IgD-negative memory B cell (primary cell): ENCODE measurements at regions not wholly inside any gene's neighbourhood (a gene's known extent, or its start where the extent isn't known, plus 50 kb on each side); places are given as distances from the start of the nearest gene placed in this dataset.
"Not testable (repeated sequence)": the region's sequence is repeated elsewhere in the genome, so short reads cannot be mapped to it uniquely, and the experiment has no call there.

ENCODE experiments used
- H3K27ac Mint-ChIP-seq, 3 donors: one replicate each; pipeline ENCODE4 v1.8.0; 2020 to 2022; ENCODE audit warnings: mild to moderate bottlenecking in 3 of 3, mixed read lengths in 3 of 3, moderate library complexity in 1 of 3
- H3K27me3 Mint-ChIP-seq: one replicate; pipeline ENCODE4 v1.8.0; 2021; ENCODE audit warnings: mixed read lengths
- H3K36me3 Mint-ChIP-seq: one replicate; pipeline ENCODE4 v1.8.0; 2020; ENCODE audit warnings: mild to moderate bottlenecking, mixed read lengths
- H3K4me1 Mint-ChIP-seq, 3 donors: one replicate each; pipeline ENCODE4 v1.8.0; 2020 to 2022; ENCODE audit warnings: mixed read lengths in 3 of 3, mild to moderate bottlenecking in 1 of 3
- H3K4me3 Mint-ChIP-seq, 4 donors: one replicate each; pipeline ENCODE4 v1.8.0; 2020 to 2022; ENCODE audit warnings: mild to moderate bottlenecking in 4 of 4, mixed read lengths in 4 of 4, moderate library complexity in 3 of 4
- H3K9me3 Mint-ChIP-seq, 3 donors: one replicate each; pipeline ENCODE4 v1.8.0; 2020 to 2021; ENCODE audit warnings: mixed read lengths in 3 of 3, mild to moderate bottlenecking in 1 of 3

DNA sequence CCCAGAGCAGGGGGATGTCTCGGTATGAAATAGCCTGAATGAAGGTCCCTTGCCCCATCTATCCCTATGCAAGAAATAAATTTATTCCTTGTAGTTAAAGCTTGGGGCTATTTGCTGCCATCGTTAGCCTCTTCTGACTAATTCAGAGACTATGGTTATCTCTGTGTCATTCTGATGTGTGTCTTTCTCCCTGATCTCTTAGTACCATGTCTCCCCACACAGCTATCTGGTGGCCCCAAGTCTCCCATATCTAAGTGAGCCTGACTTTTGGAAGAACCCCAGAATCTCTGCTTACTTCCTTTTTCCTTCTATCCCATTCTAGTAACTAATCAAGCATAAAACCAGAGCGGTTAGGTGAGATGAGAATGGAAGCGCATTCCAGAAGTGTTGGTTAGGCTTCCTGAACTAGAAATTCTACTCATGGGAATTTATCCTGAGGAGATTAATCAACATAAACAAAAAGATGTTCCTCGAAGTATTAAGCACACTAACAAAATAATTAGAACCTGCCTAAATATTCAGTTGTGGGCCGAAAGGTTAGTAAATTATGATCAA lies 71.4 kb upstream of the BMAL1 start:
- Mint-ChIP-seq H3K9me3 (no peaks in the 10 kb centered on the region), H3K36me3 (peaks cover 2% of the 10 kb centered on the region), H3K27me3 (peaks cover 12% of the 10 kb centered on the region), H3K27ac (peak overlapping the region in 1 of 3 donors; percentile 41), H3K4me1 (peaks cover 1 to 12% (median 6%) of the 10 kb centered on the region in 3 donors), H3K4me3 (no peak overlapping the region)

DNA sequence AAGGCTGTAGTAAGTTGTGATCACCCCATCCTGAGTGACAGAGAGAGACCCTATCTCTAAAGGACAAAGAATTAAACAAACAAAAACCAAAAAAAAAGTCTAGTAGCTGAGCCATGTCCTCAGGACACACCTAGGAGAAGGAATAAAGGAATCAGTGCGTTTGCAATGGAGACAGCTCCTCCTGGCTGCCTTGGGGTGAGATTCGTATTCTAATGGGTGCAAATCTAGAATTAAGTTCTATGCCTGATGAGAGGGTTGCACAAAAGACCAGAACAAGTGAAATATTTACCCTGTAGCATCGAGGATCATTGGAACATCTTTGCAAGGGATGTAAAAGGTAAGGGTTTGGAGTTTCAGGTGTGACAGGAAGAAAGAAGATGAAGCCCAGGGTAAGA lies 70.3 kb upstream of the BMAL1 start:
- Mint-ChIP-seq H3K36me3 (no peaks in the 10 kb centered on the region), H3K9me3 (no peaks in the 10 kb centered on the region), H3K27me3 (peaks cover 12% of the 10 kb centered on the region), H3K4me3 (peak overlapping the region in 2 of 4 donors; percentile 12 to 23), H3K27ac (no peak overlapping the region), H3K4me1 (peaks cover 1 to 12% (median 6%) of the 10 kb centered on the region in 3 donors)

DNA sequence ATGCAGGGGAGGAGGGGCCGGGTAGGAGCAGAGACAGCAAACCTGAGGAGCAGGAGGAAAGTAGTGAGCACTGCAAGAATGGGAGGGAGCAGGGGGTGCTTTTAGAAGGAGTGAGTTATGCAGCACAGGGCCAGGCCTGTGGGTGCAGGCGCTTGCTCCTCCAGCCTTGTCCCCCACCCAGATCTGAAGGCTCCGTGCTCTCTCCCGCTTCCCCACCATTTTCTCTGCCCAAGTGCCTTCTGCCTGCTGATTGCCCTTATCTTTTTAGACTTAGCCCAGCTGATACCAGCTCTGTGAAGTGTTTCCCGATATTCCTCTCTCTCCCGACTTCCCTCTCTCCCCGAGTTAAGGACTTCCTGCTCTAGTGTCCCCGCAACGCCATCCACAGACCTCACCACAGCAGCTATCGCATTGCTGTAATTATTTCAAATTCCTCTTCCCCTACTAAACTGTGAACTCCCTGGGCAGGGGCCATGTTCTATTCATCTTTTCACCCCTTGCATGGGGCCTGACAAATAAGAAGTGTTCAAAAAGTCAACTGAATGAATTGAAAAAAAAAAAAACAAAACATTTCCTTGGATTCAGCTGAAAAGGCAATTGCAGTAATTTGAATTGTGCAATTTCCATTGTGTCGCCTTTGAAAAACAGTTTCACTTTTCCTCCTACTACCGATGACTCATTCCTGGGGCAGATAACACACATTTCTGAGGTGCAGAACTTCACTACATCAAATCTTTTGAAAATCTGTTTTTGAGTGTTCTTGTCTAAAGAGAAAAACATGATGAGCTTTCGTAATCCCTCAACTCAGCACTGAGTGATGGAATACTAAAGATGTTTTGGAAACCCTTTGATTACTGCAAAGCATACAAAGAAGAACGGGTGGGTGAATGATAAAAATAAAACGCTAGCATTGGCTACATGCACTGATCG lies 69.7 kb upstream of the BMAL1 start:
- Mint-ChIP-seq H3K36me3 (no peaks in the 10 kb centered on the region), H3K27me3 (peaks cover 12% of the 10 kb centered on the region), H3K27ac (no peak overlapping the region)

DNA sequence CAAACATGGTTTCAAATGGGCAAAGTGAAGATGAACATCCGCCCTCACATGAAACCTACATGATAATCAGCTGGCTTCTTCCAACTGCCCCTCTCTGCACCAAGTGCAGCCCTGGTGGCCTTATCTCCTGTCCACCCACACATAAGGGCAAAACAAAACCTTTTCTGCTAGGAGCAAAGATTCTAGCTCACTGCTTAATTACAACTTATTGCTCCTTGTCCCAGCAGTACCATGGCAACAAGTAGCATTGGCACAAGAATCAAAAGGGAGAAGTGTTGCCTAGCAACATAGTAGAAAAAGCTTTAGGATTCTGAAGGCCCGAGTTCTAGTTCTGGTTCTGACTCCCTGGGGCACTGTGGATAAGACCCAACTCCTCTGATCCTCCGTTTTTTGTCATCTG lies 68.7 kb upstream of the BMAL1 start:
- Mint-ChIP-seq H3K36me3 (no peaks in the 10 kb centered on the region), H3K4me1 (peaks cover 1 to 12% (median 6%) of the 10 kb centered on the region in 3 donors), H3K27ac (no peak overlapping the region), H3K4me3 (no peak overlapping the region), H3K9me3 (no peaks in the 10 kb centered on the region), H3K27me3 (peaks cover 12% of the 10 kb centered on the region)

More for the DNA sequence above, 69.7 kb upstream of the BMAL1 start:
- Mint-ChIP-seq H3K4me3 (peak overlapping the region in 3 of 4 donors; percentile 9 to 77 (median 12)), H3K9me3 (no peaks in the 10 kb centered on the region), H3K4me1 (peaks cover 1 to 12% (median 6%) of the 10 kb centered on the region in 3 donors)

DNA sequence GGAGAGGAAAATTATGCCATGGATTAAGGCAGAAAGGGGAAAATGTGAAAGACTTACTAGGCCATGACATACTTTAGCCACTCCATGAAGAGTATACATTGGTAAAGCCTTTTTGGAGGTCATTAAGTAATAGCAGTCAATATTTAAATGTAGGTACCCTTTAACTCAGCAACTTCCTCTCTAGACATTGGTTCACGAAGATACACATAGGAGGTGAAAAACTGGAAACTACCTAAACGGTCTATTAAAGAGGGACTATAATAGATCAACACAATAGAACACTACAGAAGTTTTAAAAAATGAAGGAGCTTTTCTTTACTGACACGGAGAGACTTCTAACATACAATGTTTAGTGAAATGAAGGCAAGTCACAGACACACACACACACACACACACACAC lies 68.2 kb upstream of the BMAL1 start:
- H3K27me3 Mint-ChIP-seq, result peaks cover 12% of the 10 kb centered on the region
- H3K9me3 Mint-ChIP-seq, result no peaks in the 10 kb centered on the region
- peaks cover 1 to 12% (median 6%) of the 10 kb centered on the region in 3 donors for H3K4me1 Mint-ChIP-seq
- no peaks in the 10 kb centered on the region for H3K36me3 Mint-ChIP-seq
- no peak overlapping the region for H3K27ac Mint-ChIP-seq
- H3K4me3 Mint-ChIP-seq, result no peak overlapping the region

DNA sequence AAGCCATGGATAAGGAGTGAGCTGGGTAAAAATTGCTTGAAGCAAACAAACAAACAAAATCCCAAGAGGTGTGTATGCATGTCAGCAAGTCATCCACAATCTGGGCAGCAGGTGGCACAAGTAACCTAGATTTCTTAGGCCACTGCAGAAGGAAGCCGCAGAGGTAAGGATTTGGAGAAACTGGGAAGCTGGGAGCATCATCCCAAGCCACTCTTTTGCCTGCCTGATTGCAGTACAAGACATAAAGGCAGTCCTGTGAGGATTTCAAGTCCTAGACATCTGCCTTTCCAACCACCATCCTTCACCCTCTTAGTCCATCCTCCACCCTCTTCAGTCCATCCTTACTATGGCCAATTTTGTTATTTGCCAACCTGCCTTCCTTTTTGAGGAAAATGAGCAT lies 67.2 kb upstream of the BMAL1 start:
- no peaks in the 10 kb centered on the region for H3K9me3 Mint-ChIP-seq
- H3K36me3 Mint-ChIP-seq, result no peaks in the 10 kb centered on the region
- peaks cover 12% of the 10 kb centered on the region for H3K27me3 Mint-ChIP-seq
- no peak overlapping the region for H3K4me3 Mint-ChIP-seq
- peak overlapping the region in 1 of 3 donors; percentile 35 for H3K27ac Mint-ChIP-seq
- H3K4me1 Mint-ChIP-seq, result peaks cover 1 to 12% (median 6%) of the 10 kb centered on the region in 3 donors

DNA sequence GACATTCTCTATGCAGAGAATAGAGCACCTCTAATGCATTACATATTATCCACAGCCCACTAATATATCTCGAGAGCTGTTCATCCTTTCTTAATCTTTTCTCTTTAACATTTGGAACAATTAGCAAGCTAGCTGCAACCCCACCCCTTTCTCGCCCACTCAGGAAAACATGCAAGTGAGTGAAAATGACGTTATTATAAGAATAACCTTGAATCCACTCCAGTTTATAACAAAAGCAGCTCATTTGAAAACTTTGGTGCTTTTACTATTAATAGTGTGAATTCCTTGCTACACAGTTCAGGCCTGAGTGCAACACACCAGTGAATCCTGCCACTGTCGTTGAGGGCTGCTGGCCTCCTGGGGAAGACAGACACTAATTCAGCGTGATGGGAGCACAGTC lies 63.3 kb upstream of the BMAL1 start:
- Mint-ChIP-seq H3K4me3 (no peak overlapping the region), H3K36me3 (no peaks in the 10 kb centered on the region)

DNA sequence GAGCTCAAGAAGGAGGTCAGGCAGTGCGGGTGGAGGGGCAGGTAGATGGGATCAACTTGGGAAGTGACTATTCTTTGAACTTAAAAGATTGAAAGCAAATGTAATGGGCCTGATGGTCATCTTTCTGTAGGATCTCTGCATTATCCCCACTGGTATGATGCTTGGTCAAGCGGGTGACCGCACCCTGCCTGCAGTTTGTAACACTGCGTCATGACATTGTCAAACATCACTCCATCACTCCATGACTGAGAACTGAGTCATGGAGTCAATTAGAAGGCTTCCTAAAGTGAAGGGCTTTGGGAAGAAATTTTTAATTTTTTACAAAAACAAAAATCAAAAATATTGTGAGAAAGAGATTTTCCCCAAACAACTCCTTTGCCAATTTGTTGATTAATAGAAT lies 62.4 kb upstream of the BMAL1 start:
- Mint-ChIP-seq H3K4me3 (no peak overlapping the region), H3K27me3 (no peaks in the 10 kb centered on the region), H3K9me3 (peaks cover 0 to 2% (median 1%) of the 10 kb centered on the region in 3 donors), H3K4me1 (peaks cover 0 to 1% (median 0%) of the 10 kb centered on the region in 3 donors), H3K36me3 (no peaks in the 10 kb centered on the region), H3K27ac (no peak overlapping the region)

More for the DNA sequence above, 63.3 kb upstream of the BMAL1 start:
- H3K27me3 Mint-ChIP-seq, result no peaks in the 10 kb centered on the region
- peaks cover 0 to 1% (median 0%) of the 10 kb centered on the region in 3 donors for H3K4me1 Mint-ChIP-seq
- no peak overlapping the region for H3K27ac Mint-ChIP-seq
- peaks cover 0 to 2% (median 1%) of the 10 kb centered on the region in 3 donors for H3K9me3 Mint-ChIP-seq

DNA sequence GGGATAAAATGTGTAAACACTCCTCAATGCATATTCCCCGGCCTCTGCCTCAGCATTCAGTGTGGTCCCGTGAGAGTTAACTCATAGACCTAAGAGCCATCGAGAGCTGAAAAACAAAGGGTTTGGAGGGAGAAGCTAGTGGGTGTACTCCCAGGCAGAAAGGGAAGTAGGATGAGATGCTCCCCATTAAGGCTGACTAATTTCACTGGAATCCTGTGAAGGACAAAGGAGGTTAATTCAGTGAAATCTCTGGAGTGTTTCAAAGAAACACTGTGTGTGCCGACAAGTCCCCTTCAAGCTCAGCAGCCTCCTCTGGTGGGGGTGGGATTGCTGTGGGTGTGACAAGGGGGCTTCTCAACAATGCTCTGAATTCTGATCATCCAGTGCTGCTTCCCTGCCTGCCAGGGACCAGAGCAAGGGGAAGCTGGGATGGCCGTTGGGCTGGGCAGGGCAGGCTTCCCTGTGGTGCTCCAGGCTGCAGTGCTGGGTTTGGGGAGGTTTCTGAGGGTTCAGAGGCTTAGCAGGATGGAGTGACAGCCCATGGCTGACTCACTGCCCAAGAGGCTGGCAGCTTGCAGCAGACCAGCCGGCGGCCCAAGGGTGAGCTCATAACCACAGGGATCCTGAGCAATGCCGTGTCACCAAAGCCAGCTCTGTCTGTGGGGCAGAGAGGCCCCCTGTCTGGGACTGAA lies 61.4 kb upstream of the BMAL1 start:
- Mint-ChIP-seq H3K27me3 (no peaks in the 10 kb centered on the region), H3K4me3 (no peak overlapping the region), H3K4me1 (no peaks in the 10 kb centered on the region), H3K36me3 (no peaks in the 10 kb centered on the region), H3K27ac (no peak overlapping the region), H3K9me3 (peaks cover 0 to 2% (median 1%) of the 10 kb centered on the region in 3 donors)

DNA sequence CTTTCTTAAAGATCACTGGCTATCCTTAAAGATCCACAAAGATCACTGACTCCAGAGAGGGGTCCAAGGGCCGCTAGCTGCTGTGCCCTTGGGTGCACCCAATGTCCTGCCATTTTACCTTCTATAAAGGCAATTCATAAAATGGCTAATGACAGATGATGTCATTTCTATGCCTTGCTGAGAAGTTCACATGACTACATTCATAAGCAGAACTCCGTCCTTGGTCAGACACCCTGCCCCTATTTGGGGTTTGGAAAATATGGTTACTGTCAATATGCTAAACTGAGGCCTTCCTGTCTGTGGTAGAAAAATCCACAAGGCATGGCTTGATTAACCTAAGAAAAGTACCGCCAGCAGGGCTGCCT lies 60.9 kb upstream of the BMAL1 start:
- H3K27me3 Mint-ChIP-seq, result no peaks in the 10 kb centered on the region
- H3K4me1 Mint-ChIP-seq, result no peaks in the 10 kb centered on the region
- no peak overlapping the region for H3K27ac Mint-ChIP-seq
- H3K36me3 Mint-ChIP-seq, result no peaks in the 10 kb centered on the region
- peaks cover 0 to 2% (median 1%) of the 10 kb centered on the region in 3 donors for H3K9me3 Mint-ChIP-seq
- H3K4me3 Mint-ChIP-seq, result no peak overlapping the region

DNA sequence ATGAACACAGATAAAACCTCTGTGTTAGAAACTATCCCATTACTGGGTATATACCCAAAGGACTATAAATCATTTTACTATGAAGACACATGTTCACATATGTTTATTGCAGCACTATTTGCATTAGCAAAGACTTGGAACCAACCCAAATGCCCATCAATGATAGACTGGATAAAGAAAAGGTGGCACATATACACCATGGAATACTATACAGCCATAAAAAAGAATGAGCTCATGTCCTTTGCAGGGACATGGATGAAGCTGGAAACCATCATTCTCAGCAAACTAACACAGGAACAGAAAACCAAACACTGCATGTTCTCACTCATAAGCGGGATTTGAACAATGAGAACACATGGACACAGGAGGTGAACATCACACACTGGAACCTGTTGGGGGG lies 58.9 kb upstream of the BMAL1 start:
- H3K27me3 Mint-ChIP-seq, H3K4me1 Mint-ChIP-seq, H3K27ac Mint-ChIP-seq, H3K9me3 Mint-ChIP-seq, H3K36me3 Mint-ChIP-seq, H3K4me3 Mint-ChIP-seq: not testable (repeated sequence)

DNA sequence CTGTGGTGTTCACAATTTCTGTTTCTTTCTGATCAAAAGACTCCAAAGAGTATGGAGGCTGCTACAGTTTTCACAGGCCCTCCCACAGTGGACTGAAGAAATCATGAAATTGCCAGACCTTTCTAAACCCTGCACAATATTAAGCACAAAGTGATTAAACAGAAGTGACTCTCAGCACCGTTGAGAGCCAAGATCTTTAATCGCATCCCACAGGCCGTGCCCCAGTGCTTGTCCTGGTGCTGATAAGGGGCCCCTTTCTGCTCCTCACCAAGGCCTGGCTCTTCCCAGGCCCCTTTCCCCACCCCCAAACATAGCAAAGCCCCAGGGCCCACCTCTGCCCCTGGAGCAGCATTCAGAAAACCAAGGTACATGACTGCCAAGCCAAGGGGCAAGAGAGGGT lies 57.4 kb upstream of the BMAL1 start:
- Mint-ChIP-seq H3K27ac (no peak overlapping the region), H3K9me3 (peaks cover 0 to 2% (median 1%) of the 10 kb centered on the region in 3 donors), H3K4me1 (no peaks in the 10 kb centered on the region), H3K27me3 (no peaks in the 10 kb centered on the region), H3K4me3 (no peak overlapping the region), H3K36me3 (no peaks in the 10 kb centered on the region)

DNA sequence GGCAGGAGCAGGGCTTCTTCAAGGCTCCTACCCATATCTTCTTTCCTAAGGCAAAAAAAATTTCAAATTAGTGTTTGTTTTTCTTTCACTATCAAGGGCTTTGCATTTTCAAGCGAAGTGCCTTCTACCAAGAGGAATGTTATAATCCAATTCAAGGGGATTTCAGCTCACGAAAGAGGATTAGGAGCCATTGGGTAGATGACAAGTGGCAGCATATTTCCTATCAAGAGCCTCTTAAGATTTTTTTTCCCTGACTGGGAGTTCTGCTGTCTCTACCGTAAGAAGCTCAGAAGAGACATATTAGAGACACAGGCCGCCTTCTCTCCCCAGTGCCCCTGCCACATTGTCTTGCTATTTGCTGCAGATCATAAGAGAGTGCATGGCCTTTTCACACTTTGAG lies 55.9 kb upstream of the BMAL1 start:
- no peak overlapping the region for H3K4me3 Mint-ChIP-seq

DNA sequence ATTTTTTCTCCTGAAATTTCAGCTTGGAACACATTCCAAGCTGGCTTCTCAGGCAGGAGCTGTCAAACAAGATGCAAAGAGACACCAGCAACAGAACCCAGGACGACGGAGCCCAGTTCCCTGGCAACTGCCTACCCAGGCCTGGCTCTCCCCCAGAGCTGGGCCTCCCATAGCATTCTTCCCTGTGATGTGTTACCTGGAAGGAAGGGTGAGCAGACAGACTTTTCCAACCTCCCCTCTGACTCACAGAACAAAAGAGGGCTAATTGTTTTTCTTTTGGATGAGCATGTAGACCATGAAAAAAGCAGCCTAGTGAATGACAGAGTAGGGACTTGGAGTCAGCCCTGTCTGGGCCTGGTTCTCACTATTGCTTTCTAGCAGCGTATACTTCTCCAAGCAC lies 55.3 kb upstream of the BMAL1 start:
- no peak overlapping the region for H3K27ac Mint-ChIP-seq
- no peaks in the 10 kb centered on the region for H3K4me1 Mint-ChIP-seq
- H3K9me3 Mint-ChIP-seq, result peaks cover 0 to 2% (median 1%) of the 10 kb centered on the region in 3 donors
- no peaks in the 10 kb centered on the region for H3K36me3 Mint-ChIP-seq
- H3K27me3 Mint-ChIP-seq, result no peaks in the 10 kb centered on the region
- H3K4me3 Mint-ChIP-seq, result no peak overlapping the region

More for the DNA sequence above, 55.9 kb upstream of the BMAL1 start:
- Mint-ChIP-seq H3K27me3 (no peaks in the 10 kb centered on the region), H3K4me1 (no peaks in the 10 kb centered on the region), H3K9me3 (peaks cover 0 to 2% (median 1%) of the 10 kb centered on the region in 3 donors), H3K36me3 (no peaks in the 10 kb centered on the region), H3K27ac (no peak overlapping the region)

DNA sequence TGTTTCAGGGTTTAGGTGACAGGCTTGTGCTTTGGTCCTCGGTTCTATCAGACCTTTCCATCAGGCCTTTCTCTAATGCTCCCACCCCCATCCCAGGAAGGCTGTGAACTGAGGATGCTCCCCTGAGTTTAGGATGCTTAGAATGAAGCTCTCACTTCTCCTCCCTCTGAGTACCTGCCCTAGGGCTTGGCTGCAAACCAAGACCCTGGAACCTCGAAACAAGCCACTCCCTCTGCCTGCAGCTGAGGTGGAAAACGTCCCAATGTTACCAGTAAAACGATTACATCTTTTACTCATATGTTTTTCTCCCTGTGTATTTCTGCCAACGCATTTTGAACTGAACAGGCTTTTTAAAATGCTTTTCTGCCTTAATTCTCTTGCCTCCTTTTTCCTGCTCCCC lies 54.5 kb upstream of the BMAL1 start:
- H3K27me3 Mint-ChIP-seq, result no peaks in the 10 kb centered on the region
- peaks cover 0 to under 1% (median 0%) of the 10 kb centered on the region in 3 donors for H3K4me1 Mint-ChIP-seq
- H3K36me3 Mint-ChIP-seq, result no peaks in the 10 kb centered on the region
- peaks cover 0 to 2% (median 1%) of the 10 kb centered on the region in 3 donors for H3K9me3 Mint-ChIP-seq
- H3K27ac Mint-ChIP-seq, result no peak overlapping the region
- no peak overlapping the region for H3K4me3 Mint-ChIP-seq
